Upper lobe of left lung (tissue), 6 donors: ENCODE measurements at regions not wholly inside any gene's neighbourhood (a gene's known extent, or its start where the extent isn't known, plus 50 kb on each side); places are given as distances from the start of the nearest gene placed in this dataset.

ENCODE experiments used
- ATAC-seq, 2 donors: fragments of 200-7000 bp; cut with Tn5 transposase; one replicate each; pipeline ENCODE4 v1.9.1; 2022; ENCODE audit warnings: mild to moderate bottlenecking in 2 of 2, moderate library complexity in 2 of 2; ENCODE audit not compliant: low FRiP score in 2 of 2
- DNase-seq, 2 donors: peaks; one replicate each; pipeline ENCODE4 v3.0.0-alpha.2; 2019 to 2020
- H3K27ac ChIP-seq, 4 donors: fragments of 200-600 bp; sonication (generic); one replicate each; pipeline ENCODE4 v1.5.1; 2016 to 2019
- H3K27me3 ChIP-seq, 4 donors: fragments of 200-600 bp; sonication (generic); one replicate each; pipeline ENCODE4 v1.5.1; 2017 to 2019
- H3K36me3 ChIP-seq, 4 donors: fragments of 200-600 bp; sonication (generic); one replicate each; pipeline ENCODE4 v1.5.1; 2016 to 2019
- H3K4me1 ChIP-seq, 4 donors: fragments of 200-600 bp; sonication (generic); one replicate each; pipeline ENCODE4 v1.5.1; 2018 to 2019
- H3K4me3 ChIP-seq, 4 donors: fragments of 200-600 bp; sonication (generic); one replicate each; pipeline ENCODE4 v1.5.1; 2017 to 2019; ENCODE audit warnings: mild to moderate bottlenecking in 2 of 4, moderate library complexity in 1 of 4
- H3K9me3 ChIP-seq, 4 donors: fragments of 200-600 bp; sonication (generic); one replicate each; pipeline ENCODE4 v1.5.1; 2018 to 2019
- EP300 ChIP-seq, 4 donors: sonication (generic); formaldehyde crosslinking; IDR thresholded peaks; one replicate each; pipeline ENCODE4 v1.5.1; 2017; ENCODE audit warnings: antibody characterized with exemption in 4 of 4, control low read depth in 2 of 4
- POLR2A ChIP-seq, 4 donors: fragments of 450-650 bp; IDR thresholded peaks; one replicate each; pipeline ENCODE4 v1.5.1; 2016 to 2017; ENCODE audit warnings: antibody characterized with exemption in 4 of 4, mild to moderate bottlenecking in 2 of 4
- POLR2AphosphoS5 ChIP-seq, 2 donors: sonication (generic); formaldehyde crosslinking; IDR thresholded peaks; one replicate each; pipeline ENCODE4 v1.5.1; 2017; ENCODE audit warnings: antibody characterized with exemption in 2 of 2
- WGBS, 2 donors: methylation state at CpG; one replicate each; pipeline ENCODE4 v1.1.5; 2017 to 2018; 5-methylcytosine and 5-hydroxymethylcytosine counted together
- TF ChIP-seq, protein P1 (sequence below), 6 experiments: fragments of 450-650 bp in 4 of 6; fragments of 200-600 bp in 2 of 6; sonication (generic) in 2 of 6; IDR thresholded peaks; one replicate each; pipeline ENCODE4 v1.5.1; 2016 to 2019; ENCODE audit warnings: antibody characterized with exemption in 6 of 6
- donor health status: DM: no; HTN: no; CAD: no; lungs with moderate emphysema.
- donor health status: DM: no; HTN: yes; CAD: no; lungs with severe emphysema.

- WGBS, 2 donors, result 82 to 86% methylated on average over 4 of the region's 4 CpGs
- Histone ChIP-seq H3K4me1 (no peaks in the 10 kb centered on the region), H3K4me3 (no peak overlapping the region), H3K9me3 (no peaks in the 10 kb centered on the region), H3K27ac (no peak overlapping the region), H3K27me3 (no peaks in the 10 kb centered on the region), H3K36me3 (no peaks in the 10 kb centered on the region)
- no peak for DNase-seq
- TF ChIP-seq POLR2A (IDR thresholded peaks at IDR 0.05) (no peak), EP300 (IDR thresholded peaks at IDR 0.05) (no peak), POLR2AphosphoS5 (IDR thresholded peaks at IDR 0.05) (no peak)
- TF ChIP-seq, protein P1, sequence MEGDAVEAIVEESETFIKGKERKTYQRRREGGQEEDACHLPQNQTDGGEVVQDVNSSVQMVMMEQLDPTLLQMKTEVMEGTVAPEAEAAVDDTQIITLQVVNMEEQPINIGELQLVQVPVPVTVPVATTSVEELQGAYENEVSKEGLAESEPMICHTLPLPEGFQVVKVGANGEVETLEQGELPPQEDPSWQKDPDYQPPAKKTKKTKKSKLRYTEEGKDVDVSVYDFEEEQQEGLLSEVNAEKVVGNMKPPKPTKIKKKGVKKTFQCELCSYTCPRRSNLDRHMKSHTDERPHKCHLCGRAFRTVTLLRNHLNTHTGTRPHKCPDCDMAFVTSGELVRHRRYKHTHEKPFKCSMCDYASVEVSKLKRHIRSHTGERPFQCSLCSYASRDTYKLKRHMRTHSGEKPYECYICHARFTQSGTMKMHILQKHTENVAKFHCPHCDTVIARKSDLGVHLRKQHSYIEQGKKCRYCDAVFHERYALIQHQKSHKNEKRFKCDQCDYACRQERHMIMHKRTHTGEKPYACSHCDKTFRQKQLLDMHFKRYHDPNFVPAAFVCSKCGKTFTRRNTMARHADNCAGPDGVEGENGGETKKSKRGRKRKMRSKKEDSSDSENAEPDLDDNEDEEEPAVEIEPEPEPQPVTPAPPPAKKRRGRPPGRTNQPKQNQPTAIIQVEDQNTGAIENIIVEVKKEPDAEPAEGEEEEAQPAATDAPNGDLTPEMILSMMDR (IDR thresholded peaks at IDR 0.05), result no peak
- no peak for ATAC-seq
Measured at GRCh38 chr10:10849306-10849705, 168.4 kb upstream of the CELF2 start.

DNA sequence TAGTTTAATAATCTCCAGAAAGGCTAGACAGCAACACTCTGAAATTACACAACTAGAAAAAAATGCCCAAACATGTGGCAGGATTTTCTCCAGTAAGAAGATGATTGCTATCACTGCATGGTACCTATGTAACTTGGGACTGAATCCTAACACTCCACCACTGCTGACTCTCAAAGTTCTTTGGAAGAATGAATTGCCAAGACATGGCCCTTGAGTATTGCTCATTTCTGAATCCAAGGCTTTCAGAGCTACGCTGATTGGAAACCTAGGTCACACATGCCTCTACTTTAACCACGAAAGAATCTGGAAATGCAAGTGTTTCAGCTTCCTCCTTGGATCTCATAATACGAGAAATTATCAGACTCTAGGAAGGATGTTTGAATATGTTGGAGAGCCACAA lies 167.5 kb upstream of the CELF2 start:
- DNase-seq (no peak), ATAC-seq (peak in 1 of 2 donors; percentile 88)
- no peak for TF ChIP-seq POLR2A (IDR thresholded peaks at IDR 0.05)
- TF ChIP-seq POLR2AphosphoS5 (IDR thresholded peaks at IDR 0.05), result no peak
- no peak for TF ChIP-seq EP300 (IDR thresholded peaks at IDR 0.05)
- Histone ChIP-seq H3K36me3 (no peaks in the 10 kb centered on the region), H3K9me3 (no peaks in the 10 kb centered on the region), H3K27ac (no peak overlapping the region), H3K4me3 (no peak overlapping the region), H3K27me3 (no peaks in the 10 kb centered on the region), H3K4me1 (no peaks in the 10 kb centered on the region)
- 69 to 72% methylated on average over 3 of the region's 3 CpGs for WGBS, 2 donors

- Histone ChIP-seq H3K36me3 (no peaks in the 10 kb centered on the region), H3K4me1 (no peaks in the 10 kb centered on the region), H3K9me3 (no peaks in the 10 kb centered on the region), H3K27ac (peak overlapping the region in 1 of 4 donors; percentile 27), H3K27me3 (no peaks in the 10 kb centered on the region), H3K4me3 (no peak overlapping the region)
- 81 to 84% methylated on average over 4 of the region's 4 CpGs for WGBS, 2 donors
- ATAC-seq, result peak in 1 of 2 donors; percentile 63
- TF ChIP-seq, protein P1 (IDR thresholded peaks at IDR 0.05), result no peak
- TF ChIP-seq POLR2A (IDR thresholded peaks at IDR 0.05) (no peak), POLR2AphosphoS5 (IDR thresholded peaks at IDR 0.05) (no peak), EP300 (IDR thresholded peaks at IDR 0.05) (no peak)
- no peak for DNase-seq
Measured at GRCh38 chr10:10852464-10852863, 165.2 kb upstream of the CELF2 start.

DNA sequence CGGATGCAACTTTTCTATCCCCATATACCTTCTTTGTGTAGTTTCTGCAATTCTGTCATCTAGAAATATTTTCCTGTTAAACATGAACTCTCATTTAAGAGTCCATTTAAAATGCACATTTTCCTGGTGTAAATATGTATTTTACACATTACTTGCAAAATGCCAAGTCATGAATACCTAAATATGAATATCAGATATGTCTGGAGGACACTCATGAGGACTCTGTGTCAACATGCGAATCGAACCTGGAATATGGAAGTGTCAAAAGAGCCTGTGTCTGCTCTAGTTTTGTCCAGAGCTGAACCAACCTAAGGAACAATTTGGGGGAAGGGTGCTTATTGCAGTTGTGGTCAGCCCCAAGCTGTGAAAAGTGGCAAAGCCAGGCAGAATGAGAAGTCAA lies 163.7 kb upstream of the CELF2 start:
- Histone ChIP-seq H3K36me3 (no peaks in the 10 kb centered on the region), H3K27ac (no peak overlapping the region), H3K27me3 (no peaks in the 10 kb centered on the region), H3K4me3 (no peak overlapping the region), H3K9me3 (no peaks in the 10 kb centered on the region), H3K4me1 (no peaks in the 10 kb centered on the region)
- TF ChIP-seq POLR2A (IDR thresholded peaks at IDR 0.05) (no peak), EP300 (IDR thresholded peaks at IDR 0.05) (no peak), POLR2AphosphoS5 (IDR thresholded peaks at IDR 0.05) (no peak)
- TF ChIP-seq, protein P1 (IDR thresholded peaks at IDR 0.05), result no peak
- DNase-seq (no peak), ATAC-seq (no peak)
- 84 to 92% methylated on average over 3 of the region's 3 CpGs for WGBS, 2 donors

GRCh38 chr10:10854725-10855124 lies 162.9 kb upstream of the CELF2 start:
- WGBS, 2 donors, result 82 to 87% methylated on average over 4 of the region's 4 CpGs
- no peak for DNase-seq
- no peak for ATAC-seq

More at GRCh38 chr10:10854725-10855124, 162.9 kb upstream of the CELF2 start:
- Histone ChIP-seq H3K4me1 (no peaks in the 10 kb centered on the region), H3K36me3 (no peaks in the 10 kb centered on the region), H3K27ac (no peak overlapping the region), H3K27me3 (no peaks in the 10 kb centered on the region), H3K4me3 (no peak overlapping the region), H3K9me3 (no peaks in the 10 kb centered on the region)
- TF ChIP-seq POLR2A (IDR thresholded peaks at IDR 0.05) (no peak), EP300 (IDR thresholded peaks at IDR 0.05) (no peak), POLR2AphosphoS5 (IDR thresholded peaks at IDR 0.05) (no peak)
- TF ChIP-seq, protein P1 (IDR thresholded peaks at IDR 0.05), result no peak
